GM12864 (cell line): ENCODE measurements at regions not wholly inside any gene's neighbourhood (a gene's known extent, or its start where the extent isn't known, plus 50 kb on each side); places are given as distances from the start of the nearest gene placed in this dataset.

Source experiments
- DNase-seq: peaks from one replicate; pipeline ENCODE4 v3.0.0-alpha.2; 2011; ENCODE audit warnings: low read depth
- H3K4me3 ChIP-seq: 2 replicates; pipeline ENCODE4 v1.5.1; 2011; ENCODE audit warnings: mild to moderate bottlenecking, low read depth, low read length, control low read depth
- CTCF ChIP-seq: IDR thresholded peaks from 2 replicates; pipeline ENCODE4 v1.5.1; 2011; ENCODE audit warnings: low read depth, mild to moderate bottlenecking, moderate library complexity, low read length, control low read depth, inconsistent platforms; ENCODE audit errors: missing control alignments

DNA sequence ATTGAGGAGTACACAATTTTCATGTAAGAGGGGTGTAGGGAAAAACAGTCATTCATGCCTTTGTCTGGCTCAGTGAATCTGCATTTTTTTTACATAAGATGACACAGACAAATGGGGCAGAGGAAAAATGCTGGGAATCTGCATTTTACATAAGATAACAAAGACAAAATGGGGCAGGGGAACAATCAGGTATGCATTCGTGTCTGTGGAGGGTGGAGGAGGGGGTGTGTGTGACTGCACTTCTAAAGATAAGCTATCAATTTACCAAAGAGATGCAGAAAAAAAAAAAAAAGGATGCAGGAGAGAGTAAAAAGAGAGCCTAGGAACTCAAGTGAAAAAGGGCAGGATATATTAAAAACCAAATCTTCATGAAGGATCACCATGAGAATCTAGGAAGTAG lies 637.4 kb downstream of the ZNF674 start:
- no peak for DNase-seq
- H3K4me3 ChIP-seq, result no peak overlapping the region
- TF ChIP-seq CTCF, result no peak

DNA sequence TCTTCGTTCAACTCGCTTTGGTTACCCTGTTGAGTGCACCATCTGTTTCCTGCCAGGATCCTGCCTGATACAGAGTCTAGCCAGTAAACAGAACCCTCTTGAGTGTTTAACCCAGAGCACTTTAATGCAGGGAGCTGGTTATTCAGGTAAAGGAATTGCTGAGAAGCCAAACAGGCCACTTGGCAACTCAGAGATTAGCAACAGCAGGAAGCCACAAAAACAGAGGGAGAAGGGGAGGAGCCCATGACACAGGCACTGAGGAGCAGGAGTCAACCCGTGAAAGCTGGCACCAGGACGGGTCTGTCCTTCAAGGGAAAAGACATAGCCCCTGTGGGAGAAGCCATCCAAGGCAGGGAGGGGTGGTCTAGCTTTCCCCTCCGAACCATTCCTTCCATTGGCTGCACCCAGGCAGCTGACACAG lies 641.4 kb downstream of the ZNF674 start:
- DNase-seq, result no peak
- TF ChIP-seq CTCF, result no peak
- H3K4me3 ChIP-seq, result no peak overlapping the region

GRCh38 chrX:45900766-45901615 lies 644.2 kb downstream of the ZNF674 start:
- TF ChIP-seq CTCF, result no peak
- no peak overlapping the region for H3K4me3 ChIP-seq
- no peak for DNase-seq

DNA sequence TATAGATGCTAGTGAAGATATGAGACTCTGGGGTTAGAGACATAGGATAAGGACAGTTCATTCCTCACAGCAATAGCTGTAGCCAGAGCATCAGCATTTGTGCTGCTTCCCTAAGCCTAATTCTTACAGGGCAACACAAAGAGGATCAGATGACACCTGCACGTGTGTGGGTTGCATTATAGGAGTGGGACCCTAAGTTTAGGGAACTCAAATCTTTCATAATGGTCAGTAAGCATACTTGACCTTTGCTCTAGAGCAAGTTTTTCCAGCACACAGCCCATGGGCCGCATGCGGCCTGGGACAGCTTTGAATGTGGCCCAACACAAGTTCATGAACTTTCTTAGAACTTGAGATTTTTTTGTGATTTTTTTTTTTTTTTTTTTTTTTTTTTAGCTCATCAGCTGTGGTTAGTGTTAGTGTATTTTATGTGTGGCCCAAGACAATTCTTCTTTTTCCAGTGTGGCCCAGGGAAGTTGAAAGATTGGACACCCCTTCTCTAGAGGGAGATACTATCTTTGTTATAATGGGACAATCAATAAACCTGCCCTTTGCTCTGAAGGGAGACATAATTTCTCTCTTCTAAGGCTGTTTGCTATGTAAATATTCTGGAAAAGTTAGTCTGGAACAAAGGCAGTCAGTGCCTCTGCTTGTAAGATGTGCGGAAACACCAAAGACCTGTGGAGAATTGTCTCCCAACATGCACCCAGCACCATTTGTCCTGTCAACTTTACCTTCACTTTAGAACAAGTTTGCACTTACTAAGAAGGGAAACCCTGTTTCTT lies 650.2 kb downstream of the ZNF674 start:
- DNase-seq, result no peak
- H3K4me3 ChIP-seq, result no peak overlapping the region
- TF ChIP-seq CTCF, result no peak

- no peak for DNase-seq
- no peak overlapping the region for H3K4me3 ChIP-seq
- no peak for TF ChIP-seq CTCF
These were observed 655.8 kb downstream of the ZNF674 start for GRCh38 chrX:45889471-45889870.

- no peak for DNase-seq
- no peak for TF ChIP-seq CTCF
- H3K4me3 ChIP-seq, result no peak overlapping the region
These were observed 656.7 kb downstream of the ZNF674 start for GRCh38 chrX:45888518-45888917.
